Smooth muscle cell (in vitro differentiated cells): ENCODE measurements at regions not wholly inside any gene's neighbourhood (a gene's known extent, or its start where the extent isn't known, plus 50 kb on each side); places are given as distances from the start of the nearest gene placed in this dataset.

ENCODE experiments used
- DNase-seq: peaks from one replicate; lab custom pipeline; 2025; ENCODE audit not compliant: unreplicated experiment; lab: John Stamatoyannopoulos, UW
- H2AFZ ChIP-seq: fragments of 200-600 bp; sonication (generic); 2 replicates; pipeline ENCODE4 v1.6.0; 2016; ENCODE audit warnings: antibody characterized with exemption, low read depth, mild to moderate bottlenecking
- H3F3A ChIP-seq: fragments of 200-600 bp; sonication (generic); 2 replicates; pipeline ENCODE4 v1.6.0; 2017; ENCODE audit warnings: antibody characterized with exemption, low read depth
- H3K27ac ChIP-seq: fragments of 200-600 bp; sonication (generic); 2 replicates; pipeline ENCODE4 v1.5.1; 2016; ENCODE audit warnings: low read depth, mild to moderate bottlenecking
- H3K27me3 ChIP-seq: fragments of 200-600 bp; sonication (generic); 2 replicates; pipeline ENCODE4 v1.6.1; 2016; ENCODE audit warnings: low read depth, mild to moderate bottlenecking
- H3K36me3 ChIP-seq: fragments of 200-600 bp; sonication (generic); 2 replicates; pipeline ENCODE4 v1.5.1; 2016; ENCODE audit warnings: low read depth
- H3K4me1 ChIP-seq: fragments of 200-600 bp; sonication (generic); 2 replicates; pipeline ENCODE4 v1.5.1; 2016; ENCODE audit warnings: low read depth
- H3K4me2 ChIP-seq: fragments of 200-600 bp; sonication (generic); 2 replicates; pipeline ENCODE4 v1.6.0; 2016; ENCODE audit warnings: mild to moderate bottlenecking
- H3K4me3 ChIP-seq: fragments of 200-600 bp; sonication (generic); 2 replicates; pipeline ENCODE4 v1.5.1; 2016; ENCODE audit warnings: mild to moderate bottlenecking
- H3K79me2 ChIP-seq: fragments of 200-600 bp; sonication (generic); 2 replicates; pipeline ENCODE4 v1.6.0; 2016; ENCODE audit warnings: low read depth, mild to moderate bottlenecking
- H3K9ac ChIP-seq: fragments of 200-600 bp; sonication (generic); 2 replicates; pipeline ENCODE4 v1.6.0; 2016; ENCODE audit warnings: low read depth
- H3K9me3 ChIP-seq: fragments of 200-600 bp; sonication (generic); replicated peaks from 2 replicates; pipeline ENCODE4 v1.5.1; 2016; ENCODE audit warnings: low read depth
- H4K20me1 ChIP-seq: fragments of 200-600 bp; sonication (generic); 2 replicates; pipeline ENCODE4 v1.6.0; 2016; ENCODE audit warnings: low read depth
- WGBS: methylation state at CpG from one replicate; pipeline ENCODE4 v1.1.7; 2016; ENCODE audit warnings: low lambda C conversion rate; 5-methylcytosine and 5-hydroxymethylcytosine counted together
- TF ChIP-seq, protein P1 (sequence below): fragments of 200-600 bp; sonication (generic); IDR thresholded peaks from 2 replicates; pipeline ENCODE4 v1.5.1; 2017; ENCODE audit warnings: borderline replicate concordance, mild to moderate bottlenecking, antibody characterized with exemption; ENCODE audit not compliant: insufficient read depth, poor library complexity, severe bottlenecking

DNA sequence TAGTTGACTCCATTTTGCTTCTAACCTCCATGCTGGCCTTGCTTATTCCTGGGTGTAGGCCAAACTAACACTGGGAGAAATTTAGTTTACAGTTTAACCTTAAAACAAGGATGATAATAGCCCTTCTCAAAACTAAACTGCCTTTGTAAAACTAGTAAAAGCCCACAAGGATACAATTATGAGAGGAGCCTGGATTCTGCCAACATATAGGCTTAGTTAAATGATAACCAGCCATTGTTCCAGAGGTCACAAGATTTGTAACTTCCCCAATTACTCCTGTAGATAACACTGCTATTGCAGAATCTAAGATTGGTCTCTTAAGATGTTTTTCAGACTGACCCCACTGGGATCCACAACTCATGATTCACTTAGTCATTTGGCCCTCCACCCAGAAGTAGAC, 2300.3 kb upstream of the C9orf72 start:
- no peak overlapping the region for H3K4me2 ChIP-seq
- H3K9me3 ChIP-seq: no peaks in the 10 kb centered on the region
- H3K79me2 ChIP-seq: no peaks in the 10 kb centered on the region
- DNase-seq: no peak
- H3K9ac ChIP-seq: no peak overlapping the region
- H3K36me3 ChIP-seq: no peaks in the 10 kb centered on the region
- TF ChIP-seq, protein P1, sequence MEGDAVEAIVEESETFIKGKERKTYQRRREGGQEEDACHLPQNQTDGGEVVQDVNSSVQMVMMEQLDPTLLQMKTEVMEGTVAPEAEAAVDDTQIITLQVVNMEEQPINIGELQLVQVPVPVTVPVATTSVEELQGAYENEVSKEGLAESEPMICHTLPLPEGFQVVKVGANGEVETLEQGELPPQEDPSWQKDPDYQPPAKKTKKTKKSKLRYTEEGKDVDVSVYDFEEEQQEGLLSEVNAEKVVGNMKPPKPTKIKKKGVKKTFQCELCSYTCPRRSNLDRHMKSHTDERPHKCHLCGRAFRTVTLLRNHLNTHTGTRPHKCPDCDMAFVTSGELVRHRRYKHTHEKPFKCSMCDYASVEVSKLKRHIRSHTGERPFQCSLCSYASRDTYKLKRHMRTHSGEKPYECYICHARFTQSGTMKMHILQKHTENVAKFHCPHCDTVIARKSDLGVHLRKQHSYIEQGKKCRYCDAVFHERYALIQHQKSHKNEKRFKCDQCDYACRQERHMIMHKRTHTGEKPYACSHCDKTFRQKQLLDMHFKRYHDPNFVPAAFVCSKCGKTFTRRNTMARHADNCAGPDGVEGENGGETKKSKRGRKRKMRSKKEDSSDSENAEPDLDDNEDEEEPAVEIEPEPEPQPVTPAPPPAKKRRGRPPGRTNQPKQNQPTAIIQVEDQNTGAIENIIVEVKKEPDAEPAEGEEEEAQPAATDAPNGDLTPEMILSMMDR: no peak
- H3K4me1 ChIP-seq: no peaks in the 10 kb centered on the region
- H2AFZ ChIP-seq: no peak overlapping the region
- no peaks in the 10 kb centered on the region for H3F3A ChIP-seq
- no peaks in the 10 kb centered on the region for H3K27me3 ChIP-seq
- H3K4me3 ChIP-seq: no peak overlapping the region
- no peak overlapping the region for H3K27ac ChIP-seq
- H4K20me1 ChIP-seq: no peaks in the 10 kb centered on the region

DNA sequence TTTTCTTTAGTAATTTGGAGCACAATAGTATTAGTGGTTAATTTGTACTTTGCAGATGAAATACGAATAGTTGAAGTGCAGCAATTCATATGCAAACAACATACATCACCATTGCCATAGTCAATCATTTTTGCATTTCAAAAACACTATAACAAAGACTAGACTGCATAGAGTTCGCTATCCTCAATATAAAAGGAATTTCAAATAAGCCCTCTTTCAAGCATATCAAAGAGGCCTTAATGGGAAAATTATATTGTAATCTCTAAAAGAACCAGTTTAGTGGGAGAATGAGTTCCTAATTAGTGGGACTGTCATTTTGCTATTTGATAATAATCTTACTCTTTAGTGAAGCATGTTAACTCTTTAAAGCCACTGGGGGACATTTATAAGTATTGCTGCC, 2302.3 kb upstream of the C9orf72 start:
- Histone ChIP-seq H3K36me3 (no peaks in the 10 kb centered on the region), H3K4me3 (no peak overlapping the region), H3F3A (no peaks in the 10 kb centered on the region), H3K9ac (no peak overlapping the region), H3K4me2 (no peak overlapping the region), H3K27me3 (no peaks in the 10 kb centered on the region), H3K79me2 (no peaks in the 10 kb centered on the region), H3K27ac (no peak overlapping the region), H4K20me1 (no peaks in the 10 kb centered on the region), H3K4me1 (no peaks in the 10 kb centered on the region), H3K9me3 (no peaks in the 10 kb centered on the region), H2AFZ (no peak overlapping the region)
- TF ChIP-seq, protein P1: no peak
- 56% methylated on average over 2 of the region's 2 CpGs for WGBS
- DNase-seq: no peak

DNA sequence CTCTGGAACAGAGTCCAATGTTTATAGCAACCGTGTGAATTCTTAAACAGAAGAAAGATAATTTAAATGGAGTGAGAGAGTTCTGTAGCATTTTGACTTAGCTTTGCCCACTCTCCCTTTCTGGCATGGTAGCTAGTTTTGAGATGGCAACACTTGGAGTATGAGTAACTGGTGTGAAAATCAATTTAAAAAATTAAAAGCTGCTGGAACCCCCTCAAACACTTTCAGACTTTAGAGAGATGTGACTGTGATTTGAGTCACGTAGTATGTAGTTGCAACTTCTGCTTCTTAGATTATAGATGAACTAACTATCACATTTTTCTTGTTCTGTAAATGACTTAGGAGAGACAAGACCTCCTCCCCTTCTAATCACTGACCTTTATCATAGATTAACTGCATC, 2309.5 kb upstream of the C9orf72 start:
- 88% methylated on average over 2 of the region's 2 CpGs for WGBS
- Histone ChIP-seq H3K9me3 (no peaks in the 10 kb centered on the region), H3K9ac (no peak overlapping the region)

GRCh38 chr9:29906065-29906464, 2332.8 kb upstream of the C9orf72 start:
- no peaks in the 10 kb centered on the region for H3K4me1 ChIP-seq
- no peak overlapping the region for H3K9ac ChIP-seq
- no peak overlapping the region for H3K4me3 ChIP-seq
- H3K9me3 ChIP-seq: no peaks in the 10 kb centered on the region
- no peak overlapping the region for H3K27ac ChIP-seq
- H3K36me3 ChIP-seq: no peaks in the 10 kb centered on the region
- DNase-seq: no peak
- H4K20me1 ChIP-seq: no peaks in the 10 kb centered on the region
- H2AFZ ChIP-seq: no peak overlapping the region
- TF ChIP-seq, protein P1: no peak
- H3K27me3 ChIP-seq: no peaks in the 10 kb centered on the region
- H3K4me2 ChIP-seq: no peak overlapping the region
- H3K79me2 ChIP-seq: no peaks in the 10 kb centered on the region
- H3F3A ChIP-seq: no peaks in the 10 kb centered on the region

More for the DNA sequence above, 2309.5 kb upstream of the C9orf72 start:
- TF ChIP-seq, protein P1: no peak
- Histone ChIP-seq H3K4me1 (no peaks in the 10 kb centered on the region), H3K36me3 (no peaks in the 10 kb centered on the region), H3K4me2 (no peak overlapping the region), H3K79me2 (no peaks in the 10 kb centered on the region), H4K20me1 (no peaks in the 10 kb centered on the region), H3K27me3 (no peaks in the 10 kb centered on the region), H2AFZ (no peak overlapping the region), H3F3A (no peaks in the 10 kb centered on the region), H3K4me3 (no peak overlapping the region), H3K27ac (no peak overlapping the region)
- no peak for DNase-seq
